GM06990 (cell line): ENCODE measurements at regions not wholly inside any gene's neighbourhood (a gene's known extent, or its start where the extent isn't known, plus 50 kb on each side); places are given as distances from the start of the nearest gene placed in this dataset.

ENCODE experiments used
- DNase-seq: peaks from one replicate; pipeline ENCODE4 v3.0.0-alpha.2; 2011; ENCODE audit not compliant: insufficient read length; ENCODE audit errors: extremely low read depth
- H3K27me3 ChIP-seq: replicated peaks from 2 replicates; pipeline ENCODE4 v1.6.0; 2011; ENCODE audit warnings: low read length; ENCODE audit not compliant: control insufficient read depth, insufficient read depth
- H3K36me3 ChIP-seq: 2 replicates; pipeline ENCODE4 v1.5.1; 2011; ENCODE audit warnings: low read length; ENCODE audit not compliant: control insufficient read depth, insufficient read depth
- H3K4me3 ChIP-seq: replicated peaks from 2 replicates; pipeline ENCODE4 v1.5.1; 2011; ENCODE audit warnings: low read depth, mild to moderate bottlenecking, control low read depth, low read length
- TF ChIP-seq, protein P1 (sequence below): IDR thresholded peaks from 2 replicates; pipeline ENCODE4 v1.5.1; 2011; ENCODE audit warnings: low read length, control low read depth, mild to moderate bottlenecking, inconsistent platforms; ENCODE audit not compliant: insufficient read depth, poor library complexity, severe bottlenecking

DNA sequence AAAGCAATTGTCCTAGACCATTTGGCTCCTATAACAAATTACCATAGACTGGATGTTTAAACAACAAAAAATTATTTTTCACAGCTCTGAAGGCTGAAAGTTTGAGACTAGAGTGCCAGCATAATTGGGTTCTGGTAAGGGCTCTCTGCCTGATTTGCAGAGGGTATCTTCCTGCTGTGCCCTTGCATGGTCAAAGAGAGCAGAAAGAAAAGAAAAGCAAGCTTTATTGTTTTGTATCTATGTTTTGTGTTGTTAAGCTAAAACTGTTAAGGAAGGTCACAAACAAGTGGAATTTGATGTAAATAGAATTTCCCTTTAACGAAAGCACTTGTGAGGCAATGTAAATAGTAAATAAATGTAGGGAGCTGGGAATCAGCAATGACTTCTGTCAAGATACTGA, 1031.0 kb upstream of the ATXN7L3B start:
- no peak overlapping the region for H3K4me3 ChIP-seq
- no peak for DNase-seq
- TF ChIP-seq, protein P1, sequence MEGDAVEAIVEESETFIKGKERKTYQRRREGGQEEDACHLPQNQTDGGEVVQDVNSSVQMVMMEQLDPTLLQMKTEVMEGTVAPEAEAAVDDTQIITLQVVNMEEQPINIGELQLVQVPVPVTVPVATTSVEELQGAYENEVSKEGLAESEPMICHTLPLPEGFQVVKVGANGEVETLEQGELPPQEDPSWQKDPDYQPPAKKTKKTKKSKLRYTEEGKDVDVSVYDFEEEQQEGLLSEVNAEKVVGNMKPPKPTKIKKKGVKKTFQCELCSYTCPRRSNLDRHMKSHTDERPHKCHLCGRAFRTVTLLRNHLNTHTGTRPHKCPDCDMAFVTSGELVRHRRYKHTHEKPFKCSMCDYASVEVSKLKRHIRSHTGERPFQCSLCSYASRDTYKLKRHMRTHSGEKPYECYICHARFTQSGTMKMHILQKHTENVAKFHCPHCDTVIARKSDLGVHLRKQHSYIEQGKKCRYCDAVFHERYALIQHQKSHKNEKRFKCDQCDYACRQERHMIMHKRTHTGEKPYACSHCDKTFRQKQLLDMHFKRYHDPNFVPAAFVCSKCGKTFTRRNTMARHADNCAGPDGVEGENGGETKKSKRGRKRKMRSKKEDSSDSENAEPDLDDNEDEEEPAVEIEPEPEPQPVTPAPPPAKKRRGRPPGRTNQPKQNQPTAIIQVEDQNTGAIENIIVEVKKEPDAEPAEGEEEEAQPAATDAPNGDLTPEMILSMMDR: no peak
- no peaks in the 10 kb centered on the region for H3K36me3 ChIP-seq
- no peaks in the 10 kb centered on the region for H3K27me3 ChIP-seq

DNA sequence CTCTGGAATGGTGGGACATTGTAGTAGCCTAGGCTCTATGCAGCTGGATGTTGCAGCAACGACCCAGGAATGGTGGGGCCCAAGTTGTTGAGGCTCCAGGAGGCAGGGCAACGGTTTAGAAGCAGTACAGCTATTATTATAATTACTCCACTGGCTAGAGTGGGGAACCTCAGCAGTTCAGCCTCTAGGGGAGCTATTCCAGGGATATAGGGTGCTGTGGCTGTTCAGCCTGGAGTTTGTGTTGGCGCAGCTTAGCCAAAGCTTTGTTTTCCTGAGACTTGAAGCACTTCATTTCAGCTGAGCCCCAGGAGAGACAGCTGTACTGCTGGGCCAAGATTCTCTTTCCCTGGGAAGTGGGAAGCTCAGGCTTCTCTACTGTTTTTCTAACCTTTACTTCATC, 1023.0 kb upstream of the ATXN7L3B start:
- DNase-seq: no peak
- H3K27me3 ChIP-seq: no peaks in the 10 kb centered on the region
- no peaks in the 10 kb centered on the region for H3K36me3 ChIP-seq
- TF ChIP-seq, protein P1: no peak
- no peak overlapping the region for H3K4me3 ChIP-seq

DNA sequence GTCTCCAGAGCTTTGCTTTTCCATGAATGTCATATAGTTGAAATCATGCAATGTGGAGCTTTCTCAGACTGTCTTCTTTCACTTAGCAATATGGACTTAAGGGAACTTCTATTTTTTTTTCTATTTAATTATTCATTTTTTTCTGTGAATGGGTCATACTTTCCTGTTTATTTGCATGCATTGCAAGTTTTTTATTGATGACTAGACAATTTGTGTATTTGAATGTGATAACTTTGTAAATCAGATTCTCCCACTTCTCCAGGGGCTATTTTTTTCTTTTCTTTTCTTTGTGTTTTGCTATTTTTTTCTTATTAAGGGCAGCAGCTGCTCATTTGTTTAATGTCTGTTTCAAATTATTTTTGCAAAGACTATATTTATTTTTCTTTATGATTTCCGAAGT, 1019.8 kb upstream of the ATXN7L3B start:
- no peaks in the 10 kb centered on the region for H3K27me3 ChIP-seq
- TF ChIP-seq, protein P1: no peak
- no peaks in the 10 kb centered on the region for H3K36me3 ChIP-seq
- no peak overlapping the region for H3K4me3 ChIP-seq
- no peak for DNase-seq

DNA sequence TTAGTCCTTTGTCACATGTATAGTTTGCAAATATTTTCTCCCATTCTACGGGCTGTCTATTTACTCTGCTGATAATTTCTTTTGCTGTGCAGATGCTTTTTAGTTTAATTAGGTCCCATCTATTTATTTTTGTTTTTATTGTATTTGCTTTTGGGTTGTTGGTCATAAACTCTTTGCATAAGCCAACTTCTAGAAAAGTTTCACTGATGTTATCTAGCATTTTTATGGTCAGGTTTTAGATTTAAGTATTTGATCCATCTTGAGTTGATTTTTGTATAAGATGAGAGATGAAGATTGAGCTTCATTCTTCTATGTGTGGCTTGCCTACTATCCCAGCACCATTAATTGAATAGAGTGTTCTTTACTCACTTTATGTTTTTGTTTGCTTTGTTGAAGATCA, 1008.4 kb upstream of the ATXN7L3B start:
- TF ChIP-seq, protein P1: no peak
- H3K27me3 ChIP-seq: no peaks in the 10 kb centered on the region
- H3K36me3 ChIP-seq: no peaks in the 10 kb centered on the region
- DNase-seq: no peak
- H3K4me3 ChIP-seq: no peak overlapping the region

- Histone ChIP-seq H3K4me3 (no peak overlapping the region), H3K36me3 (no peaks in the 10 kb centered on the region), H3K27me3 (no peaks in the 10 kb centered on the region)
- TF ChIP-seq, protein P1: no peak
- DNase-seq: no peak
These were observed 1007.7 kb upstream of the ATXN7L3B start for GRCh38 chr12:73529954-73530353.

DNA sequence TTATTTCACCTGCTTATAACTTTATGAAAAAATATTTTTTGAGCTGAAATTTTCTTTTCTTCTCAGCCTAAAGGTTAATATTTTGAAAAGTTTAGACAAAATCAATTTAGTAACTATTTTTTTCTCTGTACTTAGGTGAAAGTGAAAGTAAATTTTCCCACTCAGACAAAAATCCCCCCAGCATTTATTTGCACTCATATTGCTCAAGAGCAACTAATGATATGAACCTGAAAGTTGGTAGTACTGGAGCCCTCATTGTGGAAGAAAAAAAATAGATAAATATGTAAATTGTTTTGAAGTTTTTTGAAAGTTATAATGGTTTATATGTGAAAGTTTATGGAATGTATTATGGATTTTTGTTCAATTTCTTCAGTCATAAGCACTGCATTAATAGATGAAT, 1005.9 kb upstream of the ATXN7L3B start:
- TF ChIP-seq, protein P1: no peak
- Histone ChIP-seq H3K4me3 (no peak overlapping the region), H3K36me3 (no peaks in the 10 kb centered on the region), H3K27me3 (no peaks in the 10 kb centered on the region)
- no peak for DNase-seq
